ENCODE measurements at regions not wholly inside any gene's neighbourhood (a gene's known extent, or its start where the extent isn't known, plus 50 kb on each side); places are given as distances from the start of the nearest gene placed in this dataset.

- H3K9ac ChIP-seq (ENCODE audit: extremely low read depth, low read length, poor library complexity, severe bottlenecking) = no peak overlapping the region
- no peak overlapping the region for H3K27ac Mint-ChIP-seq
- no peaks in the 10 kb centered on the region for H3K9me3 Mint-ChIP-seq
- no peaks in the 10 kb centered on the region for H3K9me3 ChIP-seq (ENCODE audit: control insufficient read depth, low read length)
- H3K36me3 Mint-ChIP-seq (ENCODE audit: low read depth) = peaks cover 10% of the 10 kb centered on the region
- H3K4me3 ChIP-seq (ENCODE audit: low read length) = no peak overlapping the region
- TF ChIP-seq CTCF (conservative IDR thresholded peaks at IDR 0.05) = no peak
- no peaks in the 10 kb centered on the region for H3K27me3 ChIP-seq (ENCODE audit: control insufficient read depth, insufficient read depth, low read length, poor library complexity, severe bottlenecking)
- no peak overlapping the region for H3K4me3 Mint-ChIP-seq
- no peaks in the 10 kb centered on the region for H3K4me1 ChIP-seq (ENCODE audit: control insufficient read depth, insufficient read depth, low read length)
- H3K4me1 Mint-ChIP-seq = peaks cover 29% of the 10 kb centered on the region
- H3K27me3 Mint-ChIP-seq (ENCODE audit: insufficient read depth) = no peaks in the 10 kb centered on the region
- no peak for DNase-seq
- WGBS, 2 experiments (ENCODE audit: insufficient coverage in 1 of 2, insufficient read length in 1 of 2) = 77 to 80% methylated on average over 5 of the region's 5 CpGs
- no peak overlapping the region for H3K27ac ChIP-seq (ENCODE audit: low read depth, low read length)
- H3K36me3 ChIP-seq (ENCODE audit: control insufficient read depth, insufficient read depth, low read length) = no peaks in the 10 kb centered on the region
These were observed 103.6 kb upstream of the CDH11 start for GRCh38 chr16:65225488-65225887.

- Histone ChIP-seq H3K4me3 (ENCODE audit: low read length) (no peak overlapping the region), H3K36me3 (ENCODE audit: control insufficient read depth, insufficient read depth, low read length) (no peaks in the 10 kb centered on the region), H3K9me3 (ENCODE audit: control insufficient read depth, low read length) (no peaks in the 10 kb centered on the region), H3K4me1 (ENCODE audit: control insufficient read depth, insufficient read depth, low read length) (no peaks in the 10 kb centered on the region), H3K27ac (ENCODE audit: low read depth, low read length) (no peak overlapping the region), H3K9ac (ENCODE audit: extremely low read depth, low read length, poor library complexity, severe bottlenecking) (no peak overlapping the region), H3K27me3 (ENCODE audit: control insufficient read depth, insufficient read depth, low read length, poor library complexity, severe bottlenecking) (no peaks in the 10 kb centered on the region)
- no peaks in the 10 kb centered on the region for H3K27me3 Mint-ChIP-seq (ENCODE audit: insufficient read depth)
- H3K27ac Mint-ChIP-seq = no peak overlapping the region
- no peak for DNase-seq
- H3K9me3 Mint-ChIP-seq = no peaks in the 10 kb centered on the region
- peaks cover 25% of the 10 kb centered on the region for H3K4me1 Mint-ChIP-seq
- peaks cover 10% of the 10 kb centered on the region for H3K36me3 Mint-ChIP-seq (ENCODE audit: low read depth)
- no peak overlapping the region for H3K4me3 Mint-ChIP-seq
- 95% methylated on average over 1 of the region's 1 CpG; no CpG with 5 or more reads in 1 of the 2 experiments for WGBS, 2 experiments (ENCODE audit: insufficient coverage in 1 of 2, insufficient read length in 1 of 2)
- no peak for TF ChIP-seq CTCF (conservative IDR thresholded peaks at IDR 0.05)
These were observed 103.1 kb upstream of the CDH11 start for GRCh38 chr16:65224994-65225393.

- Histone ChIP-seq H3K27ac (ENCODE audit: low read depth, low read length) (no peak overlapping the region), H3K27me3 (ENCODE audit: control insufficient read depth, insufficient read depth, low read length, poor library complexity, severe bottlenecking) (no peaks in the 10 kb centered on the region), H3K4me3 (ENCODE audit: low read length) (no peak overlapping the region), H3K4me1 (ENCODE audit: control insufficient read depth, insufficient read depth, low read length) (no peaks in the 10 kb centered on the region), H3K9ac (ENCODE audit: extremely low read depth, low read length, poor library complexity, severe bottlenecking) (no peak overlapping the region), H3K36me3 (ENCODE audit: control insufficient read depth, insufficient read depth, low read length) (no peaks in the 10 kb centered on the region), H3K9me3 (ENCODE audit: control insufficient read depth, low read length) (no peaks in the 10 kb centered on the region)
- Mint-ChIP-seq H3K27me3 (ENCODE audit: insufficient read depth) (no peaks in the 10 kb centered on the region), H3K4me3 (no peak overlapping the region), H3K9me3 (no peaks in the 10 kb centered on the region), H3K27ac (no peak overlapping the region), H3K36me3 (ENCODE audit: low read depth) (peaks cover 10% of the 10 kb centered on the region), H3K4me1 (peaks cover 22% of the 10 kb centered on the region)
- WGBS, 2 experiments (ENCODE audit: insufficient coverage in 1 of 2, insufficient read length in 1 of 2) = 90% methylated on average over 2 of the region's 2 CpGs; no CpG with 5 or more reads in 1 of the 2 experiments
- DNase-seq = no peak
- no peak for TF ChIP-seq CTCF (conservative IDR thresholded peaks at IDR 0.05)
These were observed 102.6 kb upstream of the CDH11 start for GRCh38 chr16:65224471-65224870.

Measured in endodermal cell (in vitro differentiated cells).